Fibroblast of the aortic adventitia (primary cell): ENCODE measurements at regions not wholly inside any gene's neighbourhood (a gene's known extent, or its start where the extent isn't known, plus 50 kb on each side); places are given as distances from the start of the nearest gene placed in this dataset. TPM values are rescaled to one million over a fixed set of nuclear protein-coding genes. Genes with fewer than 3 reads are reported as not detected.

Experiments
- DNase-seq: peaks from one replicate; pipeline ENCODE4 v3.0.0-alpha.2; 2010; ENCODE audit warnings: low read depth
- H3K4me3 ChIP-seq: 2 replicates; pipeline ENCODE4 v1.5.1; 2011; ENCODE audit warnings: low read depth, mild to moderate bottlenecking, control low read depth, low read length, moderate library complexity
- small RNA-seq: library from RNA; depleted of rRNA; stranded (forward); fragments of <200 nt; gene quantifications from one replicate; pipeline ENCODE3, GENCODE V24; 2012
- TF ChIP-seq, protein P1 (sequence below): IDR thresholded peaks from 2 replicates; pipeline ENCODE4 v1.5.1; 2011; ENCODE audit warnings: mild to moderate bottlenecking, low read length, control low read depth, inconsistent platforms; ENCODE audit not compliant: insufficient read depth

DNA sequence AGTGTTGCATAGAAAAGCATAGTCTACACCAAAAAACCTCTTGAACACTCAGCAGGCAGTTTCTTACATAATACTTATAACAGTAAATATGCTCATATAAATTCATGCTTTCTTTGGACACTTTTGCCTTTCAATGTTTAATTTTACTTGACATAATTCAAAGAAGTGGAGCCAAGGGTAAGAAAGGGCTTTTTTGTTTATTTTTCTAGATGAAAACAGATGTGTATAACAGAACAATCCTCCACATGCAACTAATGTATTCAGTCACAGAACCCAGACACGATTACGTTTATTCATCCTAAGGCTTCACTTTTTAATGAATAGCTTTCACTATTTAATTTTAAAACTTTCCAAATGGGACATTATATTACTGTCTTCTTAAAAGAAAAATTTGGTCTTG is 58.0 kb upstream of the PTPN13 start:
- H3K4me3 ChIP-seq = no peak overlapping the region
- DNase-seq = peak; percentile 10
- TF ChIP-seq, protein P1, sequence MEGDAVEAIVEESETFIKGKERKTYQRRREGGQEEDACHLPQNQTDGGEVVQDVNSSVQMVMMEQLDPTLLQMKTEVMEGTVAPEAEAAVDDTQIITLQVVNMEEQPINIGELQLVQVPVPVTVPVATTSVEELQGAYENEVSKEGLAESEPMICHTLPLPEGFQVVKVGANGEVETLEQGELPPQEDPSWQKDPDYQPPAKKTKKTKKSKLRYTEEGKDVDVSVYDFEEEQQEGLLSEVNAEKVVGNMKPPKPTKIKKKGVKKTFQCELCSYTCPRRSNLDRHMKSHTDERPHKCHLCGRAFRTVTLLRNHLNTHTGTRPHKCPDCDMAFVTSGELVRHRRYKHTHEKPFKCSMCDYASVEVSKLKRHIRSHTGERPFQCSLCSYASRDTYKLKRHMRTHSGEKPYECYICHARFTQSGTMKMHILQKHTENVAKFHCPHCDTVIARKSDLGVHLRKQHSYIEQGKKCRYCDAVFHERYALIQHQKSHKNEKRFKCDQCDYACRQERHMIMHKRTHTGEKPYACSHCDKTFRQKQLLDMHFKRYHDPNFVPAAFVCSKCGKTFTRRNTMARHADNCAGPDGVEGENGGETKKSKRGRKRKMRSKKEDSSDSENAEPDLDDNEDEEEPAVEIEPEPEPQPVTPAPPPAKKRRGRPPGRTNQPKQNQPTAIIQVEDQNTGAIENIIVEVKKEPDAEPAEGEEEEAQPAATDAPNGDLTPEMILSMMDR = no peak

DNA sequence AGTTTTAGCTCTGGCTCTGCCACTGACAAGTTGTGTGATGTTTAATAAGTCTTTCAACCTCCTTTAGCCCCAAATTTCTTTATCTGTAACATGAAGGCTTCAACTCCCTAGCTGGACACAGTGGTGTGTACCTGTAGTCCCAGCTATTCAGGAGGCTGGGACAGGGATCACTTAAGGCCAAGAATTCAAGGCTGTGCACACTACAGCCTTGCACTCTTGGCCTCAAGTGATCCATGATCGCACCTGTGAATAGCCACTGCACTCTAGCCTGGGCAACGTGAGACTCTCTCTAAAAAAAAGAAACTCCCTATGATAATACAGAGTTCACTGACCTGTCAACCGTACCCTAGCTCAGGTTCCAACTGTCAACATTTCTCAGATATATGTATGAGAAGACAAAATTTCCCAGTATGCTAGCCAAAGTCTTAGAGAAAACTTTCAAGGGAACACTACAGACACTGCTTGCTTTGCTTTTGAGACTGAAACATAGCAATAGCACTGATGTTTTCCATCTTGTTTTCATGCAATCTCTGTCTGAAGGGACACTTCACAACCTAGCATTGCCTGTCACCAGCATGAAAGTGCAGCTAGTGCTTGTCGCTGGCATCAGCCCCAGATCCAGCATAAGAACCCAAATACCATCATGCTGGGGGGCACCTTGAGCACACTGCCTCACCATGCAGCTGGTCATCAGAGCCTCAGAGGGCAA is 51.6 kb upstream of the PTPN13 start:
- no peak overlapping the region for H3K4me3 ChIP-seq
- TF ChIP-seq, protein P1 = no peak
- DNase-seq = no peak

DNA sequence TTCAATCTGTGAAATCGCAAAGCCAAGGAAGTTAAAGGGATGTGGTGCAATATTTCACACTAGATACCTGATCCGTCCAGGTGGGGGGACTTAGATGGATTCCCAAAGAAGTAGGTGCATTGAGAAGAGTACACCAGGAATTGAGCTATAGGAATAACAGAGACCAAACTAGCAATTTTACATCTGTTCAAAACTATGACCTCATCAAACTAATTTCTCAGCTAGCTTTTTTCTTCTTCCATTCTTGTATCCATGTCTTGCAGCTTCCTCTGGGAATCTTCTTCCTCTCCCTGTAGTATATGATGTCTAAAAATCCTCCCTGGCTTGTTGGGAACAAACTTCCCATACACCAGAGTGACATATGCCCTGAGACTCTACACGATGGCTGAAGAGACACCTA is 51.0 kb upstream of the PTPN13 start:
- TF ChIP-seq, protein P1 = no peak
- DNase-seq = no peak

DNA sequence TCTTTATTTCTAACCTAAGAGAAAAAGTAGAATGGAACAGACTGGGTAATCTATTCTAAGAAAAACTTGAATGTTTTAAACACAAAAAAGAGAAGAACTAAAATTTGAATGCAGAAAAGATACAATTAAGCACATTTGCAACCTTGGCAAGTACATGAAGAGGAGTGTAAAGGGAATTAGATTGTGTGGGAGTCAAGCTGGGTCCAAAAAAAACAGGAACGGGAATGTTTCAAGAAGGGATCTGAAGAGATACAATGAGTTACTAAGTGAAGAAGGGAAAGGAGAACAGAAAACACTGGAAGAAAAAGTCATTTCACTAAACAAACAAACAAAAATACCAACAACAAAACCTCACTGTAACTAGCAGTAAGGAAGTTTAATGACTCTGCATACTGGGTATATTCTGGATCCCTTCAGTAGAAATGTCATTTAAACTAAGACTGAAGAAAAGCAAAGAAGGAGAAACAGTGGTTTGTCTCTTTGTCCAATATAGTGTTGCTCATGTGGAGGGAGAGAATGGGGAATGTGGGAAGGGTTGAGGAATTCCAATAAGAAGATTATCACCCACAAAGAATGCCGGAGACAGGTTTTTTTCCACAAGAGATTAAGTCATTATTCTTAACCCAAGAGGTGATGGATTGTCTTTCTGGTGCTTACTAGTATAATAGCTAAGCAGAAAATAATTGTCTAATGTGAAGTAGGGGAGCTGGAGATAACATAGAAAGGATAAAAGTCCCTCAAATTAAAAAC is 50.4 kb upstream of the PTPN13 start:
- TF ChIP-seq, protein P1 = no peak
- DNase-seq = peak; percentile 50
- H3K4me3 ChIP-seq = no peak overlapping the region

More for the DNA sequence above, 51.0 kb upstream of the PTPN13 start:
- no peak overlapping the region for H3K4me3 ChIP-seq

DNA sequence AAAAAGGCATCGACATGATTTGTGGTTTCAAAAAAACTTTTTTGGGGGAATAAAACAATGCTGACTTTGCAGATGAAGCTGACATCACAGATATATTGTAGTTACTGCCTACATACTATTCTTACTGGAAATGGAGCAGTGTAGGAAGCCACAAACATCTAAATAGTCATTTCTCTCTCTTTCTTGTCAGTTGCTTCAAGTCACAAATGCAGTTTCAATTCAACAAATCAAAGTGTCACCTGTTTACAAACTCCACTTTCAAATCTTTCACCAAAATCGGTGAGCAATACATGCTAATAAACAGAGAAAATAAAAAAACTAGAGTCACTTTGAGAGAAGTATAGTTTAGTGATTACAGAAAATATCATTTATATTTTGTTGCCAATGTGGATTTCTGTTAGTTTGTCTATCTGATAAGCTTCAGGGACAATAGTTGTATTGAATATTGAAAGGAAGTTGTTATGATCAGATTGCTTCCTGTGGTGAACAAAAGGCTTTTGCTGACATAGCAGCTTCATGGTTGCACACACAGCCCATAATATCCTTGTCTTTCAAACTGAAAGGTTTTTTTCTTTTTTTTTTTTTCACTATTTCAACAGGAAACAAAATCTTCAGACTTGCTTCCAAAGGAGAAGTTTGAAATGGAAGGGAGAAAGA is 49.7 kb upstream of the PTPN13 start:
- DNase-seq = no peak
- TF ChIP-seq, protein P1 = no peak
- no peak overlapping the region for H3K4me3 ChIP-seq

Small RNA genes in the stretch of these regions (small RNA-seq; reads per million reads assigned to genes)
- not detected for gene MIR4452
